Cortex of kidney (tissue), 1 donor: ENCODE measurements at regions not wholly inside any gene's neighbourhood (a gene's known extent, or its start where the extent isn't known, plus 50 kb on each side); places are given as distances from the start of the nearest gene placed in this dataset.
"Not testable (repeated sequence)": the region's sequence is repeated elsewhere in the genome, so short reads cannot be mapped to it uniquely, and the experiment has no call there.

ENCODE experiments used
- DNase-seq: peaks from one replicate; lab custom pipeline; 2025; lab: John Stamatoyannopoulos, UW

DNA sequence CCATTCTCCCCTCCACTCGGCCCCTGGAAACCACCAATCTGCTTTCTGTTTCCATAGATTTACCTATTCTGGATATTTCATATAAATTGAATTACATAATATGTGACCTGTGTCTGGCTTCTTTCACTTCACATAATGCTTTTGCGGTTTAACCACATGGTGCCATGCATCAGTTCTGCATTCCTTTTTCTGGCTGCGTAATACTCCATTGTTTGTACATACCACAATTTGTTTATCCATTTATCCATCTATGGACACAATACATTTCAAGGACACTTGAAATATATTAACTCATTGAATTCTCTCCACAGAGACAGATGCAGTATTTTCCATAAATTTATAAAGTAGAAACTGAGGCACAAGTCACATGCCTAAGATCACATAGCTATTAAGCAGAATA lies 110.3 kb upstream of the ETV6 start:
- no peak for DNase-seq

DNA sequence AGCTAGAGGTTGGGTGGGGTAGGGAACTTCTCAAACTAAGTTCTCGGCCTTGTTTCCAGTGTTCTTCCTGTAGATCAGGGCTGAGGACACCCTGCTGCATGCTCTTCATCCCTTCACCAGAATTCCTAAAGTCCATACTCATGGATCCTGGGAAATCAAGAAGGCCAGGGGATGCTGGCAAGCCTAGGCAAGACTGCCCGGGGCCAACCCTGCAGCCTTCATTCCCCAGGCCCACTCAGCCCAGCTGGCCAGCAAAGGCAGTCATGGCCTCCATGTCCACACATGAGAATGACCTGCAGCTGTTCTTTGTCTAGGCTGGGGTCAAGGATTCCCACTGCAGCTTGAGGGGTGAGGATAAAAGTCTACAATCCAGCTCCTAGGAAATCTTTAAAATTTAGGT lies 109.3 kb upstream of the ETV6 start:
- no peak for DNase-seq

DNA sequence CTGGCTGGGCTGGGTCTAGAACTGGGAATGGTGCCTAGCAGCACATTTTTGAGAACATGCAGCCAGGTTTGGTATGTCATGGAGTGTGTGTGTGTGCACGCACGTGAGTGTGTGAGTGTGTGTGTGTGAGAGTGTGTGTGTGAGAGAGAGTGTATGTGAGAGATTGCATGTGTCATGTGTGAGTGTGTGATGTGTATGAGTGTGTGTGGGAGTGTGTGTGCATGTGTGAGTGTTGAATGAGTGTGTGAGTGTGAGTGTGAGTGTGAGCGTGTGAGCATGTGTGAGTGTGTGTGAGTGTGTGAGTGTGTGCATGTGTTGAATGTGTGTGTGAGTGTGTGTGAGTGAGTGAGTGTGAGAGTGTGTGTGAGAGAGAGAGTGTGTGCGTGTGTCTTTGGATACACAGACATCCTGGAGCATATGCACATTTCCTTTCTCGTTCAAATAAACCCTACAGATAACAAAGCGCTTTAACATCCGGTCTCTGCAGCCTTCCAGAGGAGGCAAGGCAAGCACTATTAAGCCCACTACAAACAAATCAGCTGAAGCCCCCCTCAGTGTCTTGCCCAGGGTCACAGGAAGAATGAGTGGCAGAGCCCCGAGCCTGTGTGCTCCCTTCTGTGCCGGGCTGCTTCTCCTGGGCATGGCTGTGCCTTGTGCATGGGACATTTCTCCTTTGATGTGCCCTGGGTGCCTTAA lies 108.7 kb upstream of the ETV6 start:
- no peak for DNase-seq

GRCh38 chr12:11542599-11542998 lies 106.9 kb upstream of the ETV6 start:
- DNase-seq, result no peak

GRCh38 chr12:11543457-11544158 lies 105.9 kb upstream of the ETV6 start:
- DNase-seq, result no peak

DNA sequence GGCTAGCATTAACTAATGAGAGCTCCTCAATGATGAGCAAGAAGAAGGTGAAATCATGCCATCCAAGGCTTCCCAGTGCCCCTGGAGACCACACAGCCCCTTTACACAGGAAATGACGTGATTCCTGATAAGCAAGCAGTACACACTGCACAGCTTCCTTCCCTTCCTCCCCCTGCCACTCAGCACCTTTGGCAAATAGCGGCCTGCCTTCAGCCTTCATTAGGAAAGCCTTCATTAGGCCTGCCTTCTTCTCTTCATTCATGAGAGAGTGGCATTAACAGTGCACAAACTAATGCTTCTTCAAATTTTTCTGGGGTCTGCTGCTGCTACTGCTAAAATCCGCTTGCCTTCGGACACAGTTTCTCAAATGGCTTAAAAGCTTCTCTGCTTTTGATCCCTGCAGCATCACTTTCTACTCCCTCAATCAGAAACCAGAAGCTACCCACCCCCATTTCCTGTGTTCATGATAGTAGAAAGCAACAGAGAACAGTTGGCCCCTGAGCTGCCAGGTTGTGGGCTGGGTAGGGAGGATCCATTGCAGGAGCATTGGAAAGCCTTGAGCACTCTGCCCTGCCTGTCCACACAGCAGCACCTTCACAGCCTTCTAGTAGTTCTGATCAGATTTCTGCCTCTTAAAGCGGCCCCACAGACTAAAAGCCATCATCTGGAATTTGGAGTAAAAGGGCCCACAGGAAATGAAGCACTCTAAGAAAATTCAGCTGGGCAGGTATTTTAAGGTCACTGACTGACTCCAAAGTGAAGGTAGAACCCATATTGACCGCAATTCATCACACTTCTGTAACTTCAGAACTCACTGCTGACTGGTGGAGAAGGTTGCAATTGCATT lies 103.8 kb upstream of the ETV6 start:
- no peak for DNase-seq

DNA sequence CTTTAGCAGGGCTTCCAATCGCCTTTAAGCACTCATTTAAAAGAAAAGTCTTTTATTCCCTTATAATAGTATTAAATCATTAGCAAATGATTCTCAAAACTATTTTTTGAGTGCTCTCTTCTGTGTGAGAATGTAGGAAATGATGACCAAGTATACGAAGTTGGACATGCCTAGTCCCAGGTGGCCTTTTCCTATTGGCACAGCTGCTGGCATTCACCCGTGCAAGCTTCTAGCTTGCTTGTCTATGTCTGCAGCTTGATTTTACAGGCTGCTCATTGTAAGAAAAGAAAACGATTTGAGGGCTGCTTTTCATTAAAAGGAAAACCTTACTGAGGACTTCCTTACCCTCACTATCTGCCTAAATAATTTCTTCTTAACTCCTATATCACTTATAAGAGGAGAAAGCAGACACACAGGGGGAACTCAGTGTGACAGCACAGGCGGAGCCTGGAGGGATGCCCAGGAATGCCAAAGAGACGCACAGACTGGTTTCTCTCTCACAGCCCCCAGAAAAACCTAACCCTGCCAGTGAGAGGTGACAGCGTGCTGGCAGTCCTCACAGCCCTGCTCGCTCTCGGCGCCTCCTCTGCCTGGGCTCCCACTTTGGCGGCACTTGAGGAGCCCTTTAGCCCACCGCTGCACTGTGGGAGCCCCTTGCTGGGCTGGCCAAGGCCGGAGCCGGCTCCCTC lies 102.7 kb upstream of the ETV6 start:
- DNase-seq, result not testable (repeated sequence)

DNA sequence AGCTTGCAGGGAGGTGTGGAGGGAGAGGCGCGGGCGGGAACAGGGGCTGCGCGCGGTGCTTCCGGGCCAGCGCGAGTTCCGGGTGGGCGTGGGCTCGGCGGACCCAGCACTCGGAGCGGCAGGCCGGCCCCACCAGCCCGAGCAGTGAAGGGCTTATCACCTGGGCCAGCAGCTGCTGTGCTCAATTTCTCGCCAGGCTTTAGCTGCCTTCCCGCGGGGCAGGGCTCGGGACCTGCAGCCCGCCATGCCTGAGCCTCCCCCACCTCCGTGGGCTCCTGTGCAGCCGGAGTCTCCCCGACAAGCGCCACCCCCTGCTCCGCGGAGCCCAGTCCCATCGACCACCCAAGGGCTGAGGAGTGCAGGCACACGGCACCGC lies 102.2 kb upstream of the ETV6 start:
- not testable (repeated sequence) for DNase-seq

- no peak for DNase-seq
Measured at GRCh38 chr12:11549119-11549518, 100.4 kb upstream of the ETV6 start.

DNA sequence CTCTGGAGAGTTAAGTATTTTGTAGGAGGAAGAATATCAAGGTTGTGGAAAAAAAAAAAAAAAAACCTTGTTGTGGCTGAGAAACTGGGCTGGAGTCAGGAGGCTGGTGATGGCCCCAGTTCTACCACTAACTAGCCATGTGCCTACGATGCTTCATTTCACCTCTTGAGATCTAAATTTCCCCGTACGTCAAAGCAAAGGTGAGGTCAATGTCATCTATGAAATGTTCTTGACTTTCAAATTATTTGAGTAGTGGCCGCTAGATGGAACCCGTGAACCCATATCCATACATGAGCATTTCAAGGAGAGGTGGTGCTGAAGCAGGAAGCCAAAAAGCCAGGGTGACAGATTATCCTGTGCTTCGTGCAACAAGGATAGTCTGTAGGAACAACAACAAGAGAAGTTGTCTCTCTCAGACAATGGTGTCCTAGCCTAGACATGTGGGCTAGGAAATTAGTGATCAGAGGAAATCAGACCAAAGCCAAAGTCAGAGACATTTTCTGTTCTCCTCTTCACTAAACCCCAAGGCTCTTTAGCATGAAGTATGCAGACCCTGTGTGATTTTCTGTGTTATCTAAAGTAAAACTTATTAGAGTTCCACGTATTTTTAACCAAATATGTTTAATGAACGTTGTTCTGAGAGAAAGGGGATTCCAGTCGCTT lies 95.5 kb upstream of the ETV6 start:
- DNase-seq, result no peak

- DNase-seq, result no peak
Measured at GRCh38 chr12:11555195-11555594, 94.3 kb upstream of the ETV6 start.

GRCh38 chr12:11555743-11556625 lies 93.5 kb upstream of the ETV6 start:
- no peak for DNase-seq

DNA sequence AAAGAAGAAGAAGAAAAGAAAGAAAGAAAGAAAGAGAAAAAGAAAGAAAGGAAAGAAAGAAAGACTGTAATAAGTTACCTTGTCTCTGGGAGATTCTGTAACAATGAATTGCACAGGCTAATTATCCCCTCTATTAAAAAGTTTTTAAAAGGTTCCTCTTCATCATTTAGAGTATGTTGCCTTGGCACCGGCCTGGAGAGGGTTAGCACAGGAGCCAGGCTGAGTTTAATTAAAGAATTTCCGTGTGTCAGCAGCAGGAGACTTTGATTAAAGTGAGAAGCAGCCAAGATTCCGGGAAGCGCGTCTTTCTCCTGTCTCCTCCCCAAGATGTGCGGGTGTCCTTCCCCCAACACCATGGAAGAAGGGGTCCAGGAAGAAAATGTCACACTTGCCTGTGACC lies 92.8 kb upstream of the ETV6 start:
- no peak for DNase-seq

- no peak for DNase-seq
Measured at GRCh38 chr12:11559626-11560340, 89.7 kb upstream of the ETV6 start.

- no peak for DNase-seq
Measured at GRCh38 chr12:11561411-11561810, 88.1 kb upstream of the ETV6 start.

DNA sequence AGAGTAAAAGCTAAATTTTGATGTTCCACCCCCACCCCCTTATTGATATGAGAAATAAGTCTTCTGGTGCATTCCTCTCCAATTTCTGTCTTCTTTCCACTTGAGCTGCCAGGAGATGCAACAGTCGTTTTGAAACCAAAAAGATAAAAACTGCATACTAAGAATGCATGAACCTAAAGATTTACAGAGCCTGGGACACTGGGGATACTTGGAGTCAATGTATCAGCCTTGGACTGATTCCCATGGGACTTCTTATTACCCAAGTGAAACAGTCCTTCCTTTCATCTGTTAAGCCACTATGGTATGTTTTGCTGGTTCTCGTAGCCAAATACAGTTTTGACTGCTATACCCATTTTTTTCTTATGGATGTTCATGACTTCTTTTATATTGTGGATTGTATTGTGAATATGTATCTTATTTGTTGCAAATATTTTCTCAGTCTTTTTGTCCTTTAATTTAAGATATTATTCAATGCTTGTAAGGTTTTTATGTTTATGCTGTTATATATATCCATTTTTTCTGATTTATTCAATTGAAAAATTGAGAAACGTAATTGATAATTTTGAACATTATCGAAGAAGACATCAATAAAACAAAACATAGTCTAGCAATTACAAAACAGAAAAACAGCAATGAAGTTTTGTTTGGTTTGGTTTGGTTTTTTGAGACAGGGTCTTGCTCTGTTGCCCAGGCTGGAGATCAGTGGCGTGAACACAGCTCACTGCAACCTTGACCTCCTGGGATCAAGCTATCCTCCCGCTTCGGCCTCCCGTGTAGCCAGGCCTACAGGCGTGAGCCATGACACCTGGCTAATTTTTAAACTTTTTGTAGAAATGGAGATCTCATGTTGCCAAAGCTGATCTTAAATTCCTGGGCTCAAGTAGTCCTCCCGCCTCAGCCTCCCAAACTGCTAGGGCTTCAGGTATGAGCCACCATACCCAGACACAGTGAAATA lies 85.4 kb upstream of the ETV6 start:
- no peak for DNase-seq

GRCh38 chr12:11564984-11565651 lies 84.4 kb upstream of the ETV6 start:
- no peak for DNase-seq

DNA sequence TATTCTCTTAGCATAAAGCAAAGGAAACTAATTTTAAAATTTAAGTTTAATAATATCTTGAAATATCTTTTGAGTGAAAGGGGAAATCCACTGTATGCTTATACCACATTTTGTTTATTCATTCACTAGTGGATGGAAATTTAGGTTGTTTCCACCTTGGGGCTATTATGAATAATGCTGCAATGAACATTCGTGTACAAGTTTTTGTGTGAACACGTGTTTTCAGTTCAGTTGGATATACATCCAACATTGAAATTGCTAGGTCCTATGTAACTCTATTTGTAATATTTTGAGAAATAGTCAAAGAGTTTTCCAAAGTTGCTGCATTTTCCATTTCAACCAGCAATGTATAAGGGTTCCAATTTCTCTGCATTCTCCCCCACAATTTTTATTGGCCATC lies 83.7 kb upstream of the ETV6 start:
- no peak for DNase-seq
